ENCODE measurements at regions not wholly inside any gene's neighbourhood (a gene's known extent, or its start where the extent isn't known, plus 50 kb on each side); places are given as distances from the start of the nearest gene placed in this dataset.
"Not testable (repeated sequence)": the region's sequence is repeated elsewhere in the genome, so short reads cannot be mapped to it uniquely, and the experiment has no call there.

GRCh38 chr4:81777718-81778117 is 306.0 kb upstream of the RASGEF1B start:
- TF ChIP-seq CTCF (IDR thresholded peaks at IDR 0.05; ENCODE audit: control extremely low read depth in 1 of 3, insufficient read depth in 1 of 3, low read depth in 1 of 3, low read length in 3 of 3); CEBPB (IDR thresholded peaks at IDR 0.05; ENCODE audit: low read depth, low read length); EGR1 (IDR thresholded peaks at IDR 0.05; ENCODE audit: borderline replicate concordance, low read depth, low read length); POLR2A (IDR thresholded peaks at IDR 0.05; ENCODE audit: control extremely low read depth in 1 of 2, low read depth in 2 of 2, low read length in 2 of 2); RAD21 (IDR thresholded peaks at IDR 0.05 in 1 of 2, conservative IDR thresholded peaks at IDR 0.05 in 1 of 2; ENCODE audit: low read depth in 2 of 2, low read length in 2 of 2); SRF (IDR thresholded peaks at IDR 0.05; ENCODE audit: low read depth, low read length); HDAC2 (IDR thresholded peaks at IDR 0.05; ENCODE audit: borderline replicate concordance in 1 of 2, low read depth in 2 of 2, low read length in 2 of 2); GABPA (IDR thresholded peaks at IDR 0.05; ENCODE audit: borderline replicate concordance, insufficient read depth, low read length); KDM5A (IDR thresholded peaks at IDR 0.05; ENCODE audit: low read length); TAF7 (optimal IDR thresholded peaks at IDR 0.05; ENCODE audit: borderline replicate concordance, low read depth, low read length); POLR2AphosphoS5 (IDR thresholded peaks at IDR 0.05; ENCODE audit: low read depth, low read length): not testable (repeated sequence)

Measured in H1 (cell line).